ENCODE measurements at regions not wholly inside any gene's neighbourhood (a gene's known extent, or its start where the extent isn't known, plus 50 kb on each side); places are given as distances from the start of the nearest gene placed in this dataset.

GRCh38 chr17:71516149-71516548 is 604.7 kb upstream of the SOX9 start:
- H3K36me3 ChIP-seq, result no peaks in the 10 kb centered on the region
- no peaks in the 10 kb centered on the region for H3K27me3 ChIP-seq
- no peak for TF ChIP-seq CTCF (IDR thresholded peaks at IDR 0.05)
- no peak for TF ChIP-seq POLR2A (IDR thresholded peaks at IDR 0.05)
- H3K9me3 ChIP-seq, result no peaks in the 10 kb centered on the region
- no peak for DNase-seq
- no peaks in the 10 kb centered on the region for H3K4me1 ChIP-seq
- no peak overlapping the region for H3K27ac ChIP-seq
- no peak overlapping the region for H3K4me3 ChIP-seq

GRCh38 chr17:71519285-71519684 is 601.5 kb upstream of the SOX9 start:
- H3K27ac ChIP-seq, result no peak overlapping the region
- no peaks in the 10 kb centered on the region for H3K36me3 ChIP-seq
- no peak for TF ChIP-seq CTCF (IDR thresholded peaks at IDR 0.05)

GRCh38 chr17:71521724-71522123 is 599.1 kb upstream of the SOX9 start:
- H3K4me1 ChIP-seq, result no peaks in the 10 kb centered on the region

More at GRCh38 chr17:71519285-71519684, 601.5 kb upstream of the SOX9 start:
- Histone ChIP-seq H3K4me3 (no peak overlapping the region), H3K9me3 (no peaks in the 10 kb centered on the region), H3K27me3 (no peaks in the 10 kb centered on the region), H3K4me1 (no peaks in the 10 kb centered on the region)
- no peak for DNase-seq

GRCh38 chr17:71522383-71522782 is 598.4 kb upstream of the SOX9 start:
- TF ChIP-seq CTCF (IDR thresholded peaks at IDR 0.05) (no peak), POLR2A (IDR thresholded peaks at IDR 0.05) (no peak)
- H3K27ac ChIP-seq, result no peak overlapping the region
- H3K9me3 ChIP-seq, result no peaks in the 10 kb centered on the region
- DNase-seq, result no peak
- no peaks in the 10 kb centered on the region for H3K4me1 ChIP-seq
- no peaks in the 10 kb centered on the region for H3K27me3 ChIP-seq
- H3K4me3 ChIP-seq, result no peak overlapping the region
- no peaks in the 10 kb centered on the region for H3K36me3 ChIP-seq

More at GRCh38 chr17:71521724-71522123, 599.1 kb upstream of the SOX9 start:
- TF ChIP-seq CTCF (IDR thresholded peaks at IDR 0.05) (no peak), POLR2A (IDR thresholded peaks at IDR 0.05) (no peak)
- H3K36me3 ChIP-seq, result no peaks in the 10 kb centered on the region
- DNase-seq, result no peak
- H3K9me3 ChIP-seq, result no peaks in the 10 kb centered on the region
- no peak overlapping the region for H3K4me3 ChIP-seq
- no peaks in the 10 kb centered on the region for H3K27me3 ChIP-seq
- no peak overlapping the region for H3K27ac ChIP-seq

GRCh38 chr17:71527311-71527710 is 593.5 kb upstream of the SOX9 start:
- Histone ChIP-seq H3K27me3 (no peaks in the 10 kb centered on the region), H3K27ac (no peak overlapping the region), H3K9me3 (no peaks in the 10 kb centered on the region), H3K36me3 (no peaks in the 10 kb centered on the region), H3K4me3 (no peak overlapping the region), H3K4me1 (no peaks in the 10 kb centered on the region)
- TF ChIP-seq POLR2A (IDR thresholded peaks at IDR 0.05) (no peak), CTCF (IDR thresholded peaks at IDR 0.05) (no peak)
- DNase-seq, result no peak

GRCh38 chr17:71528210-71528609 is 592.6 kb upstream of the SOX9 start:
- Histone ChIP-seq H3K27ac (no peak overlapping the region), H3K4me3 (no peak overlapping the region), H3K27me3 (no peaks in the 10 kb centered on the region), H3K9me3 (no peaks in the 10 kb centered on the region), H3K36me3 (no peaks in the 10 kb centered on the region), H3K4me1 (no peaks in the 10 kb centered on the region)
- TF ChIP-seq POLR2A (IDR thresholded peaks at IDR 0.05) (no peak), CTCF (IDR thresholded peaks at IDR 0.05) (no peak)
- no peak for DNase-seq

Measured in Peyer's patch (tissue), 4 donors.